Fibroblast of lung (primary cell): ENCODE measurements at regions not wholly inside any gene's neighbourhood (a gene's known extent, or its start where the extent isn't known, plus 50 kb on each side); places are given as distances from the start of the nearest gene placed in this dataset.

Experiments
- DNase-seq, 2 donors: peaks; one replicate each; pipeline versions ENCODE4 v3.0.0 to v3.0.0-alpha.2; 2010; ENCODE audit warnings: low read depth in 2 of 2
- H2AFZ ChIP-seq: 2 replicates; pipeline ENCODE4 v1.5.1; 2012; ENCODE audit warnings: low read length, control low read depth, inconsistent platforms
- H3K27ac ChIP-seq: 2 replicates; pipeline ENCODE4 v1.5.1; 2011; ENCODE audit warnings: low read length, control low read depth; ENCODE audit not compliant: insufficient read depth
- H3K27me3 ChIP-seq: 2 replicates; pipeline ENCODE4 v1.5.1; 2011; ENCODE audit warnings: mild to moderate bottlenecking, low read length; ENCODE audit not compliant: control insufficient read depth, insufficient read depth
- H3K36me3 ChIP-seq: 2 replicates; pipeline ENCODE4 v1.5.1; 2011; ENCODE audit warnings: low read length; ENCODE audit not compliant: control insufficient read depth, insufficient read depth
- H3K4me1 ChIP-seq: 2 replicates; pipeline ENCODE4 v1.5.1; 2011; ENCODE audit warnings: low read length; ENCODE audit not compliant: control insufficient read depth, insufficient read depth; ENCODE audit errors: extremely low read depth
- H3K4me2 ChIP-seq: 2 replicates; pipeline ENCODE4 v1.5.1; 2011; ENCODE audit warnings: low read length, control low read depth; ENCODE audit not compliant: insufficient read depth; ENCODE audit errors: extremely low read depth
- H3K4me3 ChIP-seq, 4 experiments: fragments of 200-600 bp in 1 of 4; sonication (generic) in 1 of 4; replicated peaks in 1 of 4; 2 replicates each; pipeline ENCODE4 v1.5.1; 2011 to 2016; ENCODE audit warnings: low read length in 4 of 4, low read depth in 3 of 4, mild to moderate bottlenecking in 3 of 4, control low read depth in 2 of 4, inconsistent platforms in 1 of 4, mixed read lengths in 1 of 4; ENCODE audit not compliant: insufficient read depth in 1 of 4; ENCODE audit errors: control extremely low read depth in 1 of 4
- H3K79me2 ChIP-seq: 2 replicates; pipeline ENCODE4 v1.5.1; 2012; ENCODE audit warnings: mild to moderate bottlenecking, low read length, inconsistent platforms; ENCODE audit not compliant: control insufficient read depth, insufficient read depth
- H3K9ac ChIP-seq: 2 replicates; pipeline ENCODE4 v1.5.1; 2011; ENCODE audit warnings: mild to moderate bottlenecking, low read length, control low read depth; ENCODE audit not compliant: insufficient read depth
- H3K9me3 ChIP-seq: 2 replicates; pipeline ENCODE4 v1.5.1; 2012; ENCODE audit warnings: low read depth, low read length; ENCODE audit not compliant: control insufficient read depth, insufficient read depth
- H4K20me1 ChIP-seq: 2 replicates; pipeline ENCODE4 v1.5.1; 2011; ENCODE audit warnings: low read length; ENCODE audit not compliant: control insufficient read depth, insufficient read depth; ENCODE audit errors: extremely low read depth
- CTCF ChIP-seq, 2 donors: IDR thresholded peaks in 1 of 2; conservative IDR thresholded peaks in 1 of 2; 1 replicate in 1 of 2; 2 replicates in 1 of 2; pipeline ENCODE4 v1.5.1; 2011 to 2012; ENCODE audit warnings: low read length in 2 of 2, control low read depth in 1 of 2, inconsistent platforms in 1 of 2, low read depth in 1 of 2, mild to moderate bottlenecking in 1 of 2
- EZH2 ChIP-seq: IDR thresholded peaks from 2 replicates; pipeline ENCODE4 v1.5.1; 2012; ENCODE audit warnings: low read length, control low read depth, mild to moderate bottlenecking; ENCODE audit errors: missing control alignments

GRCh38 chr22:47442821-47443220 is 680.4 kb downstream of the TBC1D22A start:
- Histone ChIP-seq H2AFZ (no peak overlapping the region), H3K9me3 (no peaks in the 10 kb centered on the region), H3K4me3 (no peak overlapping the region), H3K27me3 (no peaks in the 10 kb centered on the region), H4K20me1 (no peaks in the 10 kb centered on the region), H3K4me1 (no peaks in the 10 kb centered on the region), H3K79me2 (no peaks in the 10 kb centered on the region), H3K4me2 (no peak overlapping the region), H3K9ac (no peak overlapping the region), H3K27ac (no peak overlapping the region), H3K36me3 (no peaks in the 10 kb centered on the region)
- no peak for DNase-seq
- TF ChIP-seq EZH2 (no peak), CTCF (conservative IDR thresholded peaks at IDR 0.05 in 1 of 2, IDR thresholded peaks at IDR 0.05 in 1 of 2; ENCODE audit: low read depth in 1 of 2, low read length in 2 of 2) (no peak)

GRCh38 chr22:47439643-47440265 is 677.3 kb downstream of the TBC1D22A start:
- Histone ChIP-seq H3K27ac (no peak overlapping the region), H3K79me2 (no peaks in the 10 kb centered on the region), H3K27me3 (no peaks in the 10 kb centered on the region), H3K4me2 (no peak overlapping the region), H3K4me1 (no peaks in the 10 kb centered on the region), H2AFZ (no peak overlapping the region), H3K36me3 (no peaks in the 10 kb centered on the region), H3K9ac (no peak overlapping the region), H3K4me3 (no peak overlapping the region), H3K9me3 (no peaks in the 10 kb centered on the region), H4K20me1 (no peaks in the 10 kb centered on the region)
- TF ChIP-seq CTCF (conservative IDR thresholded peaks at IDR 0.05 in 1 of 2, IDR thresholded peaks at IDR 0.05 in 1 of 2; ENCODE audit: low read depth in 1 of 2, low read length in 2 of 2) (no peak), EZH2 (no peak)
- no peak for DNase-seq

GRCh38 chr22:47437636-47438035 is 675.2 kb downstream of the TBC1D22A start:
- H4K20me1 ChIP-seq: no peaks in the 10 kb centered on the region
- H3K9ac ChIP-seq: no peak overlapping the region
- no peaks in the 10 kb centered on the region for H3K27me3 ChIP-seq
- TF ChIP-seq CTCF (conservative IDR thresholded peaks at IDR 0.05 in 1 of 2, IDR thresholded peaks at IDR 0.05 in 1 of 2; ENCODE audit: low read depth in 1 of 2, low read length in 2 of 2): no peak
- no peak for TF ChIP-seq EZH2
- no peak overlapping the region for H3K27ac ChIP-seq
- DNase-seq: no peak
- H3K79me2 ChIP-seq: no peaks in the 10 kb centered on the region
- no peak overlapping the region for H2AFZ ChIP-seq
- no peaks in the 10 kb centered on the region for H3K36me3 ChIP-seq
- H3K4me3 ChIP-seq: no peak overlapping the region
- H3K4me1 ChIP-seq: no peaks in the 10 kb centered on the region
- H3K9me3 ChIP-seq: no peaks in the 10 kb centered on the region
- no peak overlapping the region for H3K4me2 ChIP-seq
